ENCODE measurements at regions not wholly inside any gene's neighbourhood (a gene's known extent, or its start where the extent isn't known, plus 50 kb on each side); places are given as distances from the start of the nearest gene placed in this dataset.
A peak's percentile ranks its signal among the peaks of the same experiment; 100 is the strongest.

DNA sequence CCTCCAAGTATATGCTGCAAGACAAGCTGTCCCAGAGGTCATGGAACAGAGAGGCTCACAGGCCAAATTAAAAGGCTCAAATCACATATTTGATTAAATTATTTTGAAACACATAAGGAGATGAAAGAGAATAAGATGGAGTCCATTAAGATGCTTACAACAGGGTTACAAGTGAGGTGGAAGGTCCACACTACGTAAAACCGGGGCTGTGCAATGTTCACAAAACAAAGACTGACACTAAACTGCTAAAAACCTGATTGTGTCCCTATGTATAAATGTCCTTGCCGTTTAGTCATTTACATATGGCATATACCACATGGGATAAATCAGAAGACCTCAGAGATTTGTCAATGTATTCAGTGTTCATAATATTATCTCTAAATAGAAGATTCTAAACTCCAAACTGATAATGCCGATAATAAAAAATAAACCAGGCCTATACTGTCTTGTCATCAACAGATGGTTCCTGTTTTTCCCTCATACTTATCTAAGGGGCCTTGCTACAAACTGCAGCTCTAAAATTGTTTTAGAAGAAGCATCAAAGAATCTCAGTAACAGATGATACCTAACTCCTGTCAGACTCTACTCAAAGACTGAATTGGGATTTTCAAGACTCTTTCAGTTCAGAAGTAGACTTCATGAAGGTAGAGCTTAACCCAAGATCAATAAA, 51.8 kb upstream of the RIPOR2 start:
- no peak for DNase-seq

GRCh38 chr6:24988562-24988961, 52.8 kb upstream of the RIPOR2 start:
- DNase-seq = no peak

- DNase-seq = no peak
These were observed 54.6 kb upstream of the RIPOR2 start for GRCh38 chr6:24990236-24990845.

- no peak for DNase-seq
These were observed 55.4 kb upstream of the RIPOR2 start for GRCh38 chr6:24990944-24991809.

DNA sequence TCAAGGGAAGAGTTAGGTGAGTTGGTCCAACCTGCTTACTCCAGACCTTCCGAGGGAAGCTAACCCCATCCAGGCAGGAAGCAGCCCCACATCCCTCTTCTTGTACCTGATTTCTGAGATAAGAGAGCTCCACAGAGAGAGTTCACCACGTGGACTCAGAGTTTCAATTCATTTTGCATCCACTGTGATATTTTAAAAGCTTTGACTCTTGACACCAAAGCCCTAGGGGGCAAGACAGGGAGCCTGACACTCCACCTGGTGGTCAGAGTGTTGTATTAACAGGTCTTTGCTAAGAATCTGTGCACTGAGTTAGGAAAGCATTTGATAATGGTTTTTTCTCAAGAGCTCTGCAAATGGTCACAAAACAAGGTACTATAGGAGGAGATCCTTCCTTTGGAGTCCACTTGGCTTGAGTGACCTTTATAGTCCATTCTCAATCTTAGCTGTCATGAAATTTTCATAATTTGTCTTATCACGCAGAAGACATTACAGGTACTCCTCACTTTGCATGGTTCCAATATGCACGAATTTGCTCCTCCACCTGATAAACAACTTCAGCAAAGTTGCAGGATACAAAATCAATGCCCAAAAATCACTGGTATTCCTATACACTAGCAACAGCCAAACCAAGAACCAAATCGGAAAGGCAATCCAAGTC, 56.2 kb upstream of the RIPOR2 start:
- peak; percentile 63 for DNase-seq

- DNase-seq = no peak
These were observed 59.1 kb upstream of the RIPOR2 start for GRCh38 chr6:24994812-24995211.

GRCh38 chr6:24995270-24995669, 59.5 kb upstream of the RIPOR2 start:
- DNase-seq = no peak

- no peak for DNase-seq
These were observed 60.6 kb upstream of the RIPOR2 start for GRCh38 chr6:24996269-24996836.

- no peak for DNase-seq
These were observed 61.5 kb upstream of the RIPOR2 start for GRCh38 chr6:24997231-24997630.

DNA sequence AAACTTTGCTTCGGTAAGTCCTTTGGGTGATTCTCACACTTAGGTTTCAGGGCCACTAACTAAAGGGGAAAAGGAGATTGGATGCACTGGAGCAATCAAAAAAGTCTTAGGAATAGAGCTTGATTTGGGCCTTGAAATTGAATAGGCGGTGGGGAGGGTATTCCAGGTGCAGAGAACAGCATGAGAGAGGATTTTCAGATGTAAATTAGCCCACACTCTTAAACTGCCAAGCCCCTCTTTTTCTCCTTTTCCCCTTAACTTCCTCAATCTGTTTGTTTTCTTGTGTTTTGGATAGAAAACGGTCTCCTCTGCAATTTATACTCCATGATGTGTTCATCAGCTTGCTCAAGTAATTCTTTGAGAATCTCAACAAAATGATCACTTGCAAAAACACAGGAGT, 62.1 kb upstream of the RIPOR2 start:
- DNase-seq = no peak

- DNase-seq = no peak
These were observed 66.7 kb upstream of the RIPOR2 start for GRCh38 chr6:25002326-25003091.

DNA sequence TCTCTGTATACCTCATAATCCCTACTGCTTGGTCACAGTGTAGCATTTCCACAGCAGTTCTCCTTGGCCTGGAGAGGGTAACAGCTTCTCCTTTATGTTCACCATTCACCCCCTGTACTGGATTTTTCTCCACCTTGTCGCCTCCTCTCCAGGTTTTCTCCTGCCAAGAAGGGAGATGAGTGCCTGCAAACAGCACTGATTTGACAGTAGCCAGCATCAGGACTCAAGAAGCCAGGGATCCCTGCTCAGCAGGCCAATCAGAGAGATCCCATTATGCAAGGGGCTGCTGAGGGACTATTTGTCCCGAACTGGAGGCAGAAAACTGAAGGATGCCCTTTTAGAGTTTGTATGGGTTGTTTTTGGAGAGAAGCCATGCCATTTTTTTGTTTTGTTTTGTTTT, 68.6 kb upstream of the RIPOR2 start:
- DNase-seq = no peak

DNA sequence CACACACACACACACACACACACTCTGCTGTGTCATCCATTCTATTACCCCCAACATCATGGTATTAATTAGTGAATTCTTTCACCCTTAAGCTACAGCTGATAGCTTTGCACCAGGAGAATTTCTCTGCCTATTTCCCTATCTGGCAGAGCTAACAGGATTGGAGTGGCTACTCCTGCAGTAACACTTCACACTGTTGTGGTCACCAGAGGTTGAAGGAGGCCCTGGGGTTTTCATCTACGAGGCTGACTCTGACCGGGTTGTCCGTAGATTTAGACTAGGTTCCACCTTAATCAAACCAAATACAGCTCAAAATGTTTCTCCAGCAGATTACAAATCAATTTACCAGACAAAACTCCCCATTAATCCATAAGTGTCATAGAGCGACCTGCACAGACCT, 69.2 kb upstream of the RIPOR2 start:
- no peak for DNase-seq

DNA sequence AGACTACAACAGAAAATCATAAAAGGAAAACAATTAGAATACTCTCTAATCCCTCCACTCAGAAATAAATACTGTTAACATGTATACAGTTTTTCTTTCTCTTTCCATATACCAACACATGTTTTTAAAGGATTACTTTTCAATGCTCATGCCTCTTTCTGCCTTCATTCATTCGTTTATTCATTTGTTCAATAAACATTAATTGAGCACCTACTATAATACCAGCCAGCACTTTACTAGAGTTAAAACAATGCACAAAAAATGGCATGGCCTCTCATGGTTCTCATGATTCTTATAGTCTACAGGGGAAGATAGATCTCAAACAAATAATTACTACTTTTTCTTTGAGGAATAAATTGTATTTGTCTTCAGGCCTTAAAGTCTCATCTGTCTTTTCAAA, 70.3 kb upstream of the RIPOR2 start:
- no peak for DNase-seq

GRCh38 chr6:25006565-25007001, 70.8 kb upstream of the RIPOR2 start:
- no peak for DNase-seq

- DNase-seq = peak; percentile 48
These were observed 71.5 kb upstream of the RIPOR2 start for GRCh38 chr6:25007269-25007699.

GRCh38 chr6:25008707-25009392, 73.1 kb upstream of the RIPOR2 start:
- DNase-seq = no peak

GRCh38 chr6:25009393-25009710, 73.6 kb upstream of the RIPOR2 start:
- no peak for DNase-seq

DNA sequence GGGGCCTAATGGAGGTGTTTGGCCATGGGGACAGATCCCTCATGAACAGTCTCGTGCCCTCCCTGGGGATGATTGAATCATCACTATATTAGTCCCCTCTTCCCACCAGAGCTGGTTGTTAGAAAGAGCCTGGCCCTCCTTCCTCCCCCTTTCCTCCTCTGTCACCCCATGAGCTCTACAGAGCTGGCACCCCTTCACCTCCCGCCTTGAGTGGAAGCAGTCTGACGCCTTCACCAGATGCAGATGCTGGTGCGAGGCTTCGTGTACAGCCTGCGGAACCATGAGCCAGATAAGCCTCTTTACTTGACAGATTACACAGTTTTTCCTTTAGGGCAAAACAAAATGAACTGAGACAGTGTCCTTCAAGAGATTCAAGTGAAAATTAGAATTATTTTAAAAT, 74.4 kb upstream of the RIPOR2 start:
- DNase-seq = no peak

- DNase-seq = no peak
These were observed 75.3 kb upstream of the RIPOR2 start for GRCh38 chr6:25010902-25011625.

- no peak for DNase-seq
These were observed 76.9 kb upstream of the RIPOR2 start for GRCh38 chr6:25012657-25013056.

Data from stimulated activated naive CD4-positive, alpha-beta T cell treated with Interleukin-2 at 50 U/mL for 16 hours (primary cell).